Testis (tissue), 2 donors: ENCODE measurements at regions not wholly inside any gene's neighbourhood (a gene's known extent, or its start where the extent isn't known, plus 50 kb on each side); places are given as distances from the start of the nearest gene placed in this dataset.

ENCODE experiments used
- CTCF ChIP-seq, 3 experiments: fragments of 450-650 bp in 2 of 3; fragments of 200-600 bp in 1 of 3; sonication (generic) in 1 of 3; IDR thresholded peaks; one replicate each; pipeline ENCODE4 v1.5.1; 2016 to 2019; ENCODE audit warnings: antibody characterized with exemption in 3 of 3, mild to moderate bottlenecking in 2 of 3, moderate library complexity in 1 of 3
- POLR2A ChIP-seq: fragments of 450-650 bp; IDR thresholded peaks from one replicate; pipeline ENCODE4 v1.6.1; 2017; ENCODE audit warnings: antibody characterized with exemption, mild to moderate bottlenecking, moderate library complexity

DNA sequence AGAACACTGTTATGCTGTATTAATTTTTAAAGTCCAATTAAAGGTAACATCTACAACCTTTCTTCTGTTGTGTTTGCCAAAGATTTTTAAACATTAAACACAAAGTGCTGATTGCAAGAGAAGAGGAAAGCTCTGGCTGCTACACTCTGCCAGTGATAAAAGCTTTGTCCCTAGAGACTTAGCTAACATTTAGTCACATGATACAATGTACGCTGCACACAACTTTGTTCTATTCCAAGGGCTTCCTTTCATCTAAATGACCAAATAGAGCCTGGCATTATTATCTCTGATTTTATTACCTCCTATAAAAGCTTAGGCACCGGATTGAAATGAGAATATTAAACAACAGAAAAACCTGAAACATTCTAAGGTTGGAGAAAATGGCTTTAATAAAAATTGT, 388.7 kb upstream of the PMFBP1 start:
- no peak for TF ChIP-seq CTCF (IDR thresholded peaks at IDR 0.05)
- no peak for TF ChIP-seq POLR2A
